ENCODE measurements at regions not wholly inside any gene's neighbourhood (a gene's known extent, or its start where the extent isn't known, plus 50 kb on each side); places are given as distances from the start of the nearest gene placed in this dataset.

GRCh38 chr3:18670759-18671158, 245.6 kb upstream of the SATB1 start:
- TF ChIP-seq POLR2AphosphoS5 (IDR thresholded peaks at IDR 0.05; ENCODE audit: insufficient read depth in 1 of 2, low read depth in 1 of 2) (no peak), POLR2A (IDR thresholded peaks at IDR 0.05) (no peak)
- TF ChIP-seq, protein P1, sequence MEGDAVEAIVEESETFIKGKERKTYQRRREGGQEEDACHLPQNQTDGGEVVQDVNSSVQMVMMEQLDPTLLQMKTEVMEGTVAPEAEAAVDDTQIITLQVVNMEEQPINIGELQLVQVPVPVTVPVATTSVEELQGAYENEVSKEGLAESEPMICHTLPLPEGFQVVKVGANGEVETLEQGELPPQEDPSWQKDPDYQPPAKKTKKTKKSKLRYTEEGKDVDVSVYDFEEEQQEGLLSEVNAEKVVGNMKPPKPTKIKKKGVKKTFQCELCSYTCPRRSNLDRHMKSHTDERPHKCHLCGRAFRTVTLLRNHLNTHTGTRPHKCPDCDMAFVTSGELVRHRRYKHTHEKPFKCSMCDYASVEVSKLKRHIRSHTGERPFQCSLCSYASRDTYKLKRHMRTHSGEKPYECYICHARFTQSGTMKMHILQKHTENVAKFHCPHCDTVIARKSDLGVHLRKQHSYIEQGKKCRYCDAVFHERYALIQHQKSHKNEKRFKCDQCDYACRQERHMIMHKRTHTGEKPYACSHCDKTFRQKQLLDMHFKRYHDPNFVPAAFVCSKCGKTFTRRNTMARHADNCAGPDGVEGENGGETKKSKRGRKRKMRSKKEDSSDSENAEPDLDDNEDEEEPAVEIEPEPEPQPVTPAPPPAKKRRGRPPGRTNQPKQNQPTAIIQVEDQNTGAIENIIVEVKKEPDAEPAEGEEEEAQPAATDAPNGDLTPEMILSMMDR (IDR thresholded peaks at IDR 0.05), result no peak

All from vagina (tissue), 2 donors.